HEK293 (cell line): ENCODE measurements at regions not wholly inside any gene's neighbourhood (a gene's known extent, or its start where the extent isn't known, plus 50 kb on each side); places are given as distances from the start of the nearest gene placed in this dataset.

Experiments used
- PRDM10 ChIP-seq: fragments of 450-650 bp; formaldehyde crosslinking; IDR thresholded peaks from 2 replicates; pipeline ENCODE4 v1.5.1; 2016; ENCODE audit warnings: missing biosample characterization, missing genetic modification characterization
- ZBTB7A ChIP-seq: fragments of 450-650 bp; formaldehyde crosslinking; IDR thresholded peaks from 2 replicates; pipeline ENCODE4 v1.5.1; 2016; ENCODE audit warnings: low read depth, missing biosample characterization, missing genetic modification characterization
- ZNF280D ChIP-seq: fragments of 450-650 bp; formaldehyde crosslinking; IDR thresholded peaks from 2 replicates; pipeline ENCODE4 v1.5.1; 2016; ENCODE audit warnings: missing biosample characterization, missing genetic modification characterization
- TF ChIP-seq, protein P1 (sequence below): fragments of 450-650 bp; formaldehyde crosslinking; IDR thresholded peaks from 2 replicates; pipeline ENCODE4 v1.5.1; 2016; ENCODE audit warnings: missing biosample characterization, missing genetic modification characterization, low read depth
- TF ChIP-seq, protein P2 (sequence below): fragments of 450-650 bp; formaldehyde crosslinking; IDR thresholded peaks from 2 replicates; pipeline ENCODE4 v1.5.1; 2016; ENCODE audit warnings: missing biosample characterization, missing genetic modification characterization
- TF ChIP-seq, protein P3 (sequence below): fragments of 450-650 bp; formaldehyde crosslinking; IDR thresholded peaks from 2 replicates; pipeline ENCODE4 v1.5.1; 2016; ENCODE audit warnings: missing biosample characterization, missing genetic modification characterization

GRCh38 chr18:79581911-79582310 lies 97.7 kb upstream of the CTDP1 start:
- TF ChIP-seq ZNF280D: no peak
- TF ChIP-seq, protein P1, sequence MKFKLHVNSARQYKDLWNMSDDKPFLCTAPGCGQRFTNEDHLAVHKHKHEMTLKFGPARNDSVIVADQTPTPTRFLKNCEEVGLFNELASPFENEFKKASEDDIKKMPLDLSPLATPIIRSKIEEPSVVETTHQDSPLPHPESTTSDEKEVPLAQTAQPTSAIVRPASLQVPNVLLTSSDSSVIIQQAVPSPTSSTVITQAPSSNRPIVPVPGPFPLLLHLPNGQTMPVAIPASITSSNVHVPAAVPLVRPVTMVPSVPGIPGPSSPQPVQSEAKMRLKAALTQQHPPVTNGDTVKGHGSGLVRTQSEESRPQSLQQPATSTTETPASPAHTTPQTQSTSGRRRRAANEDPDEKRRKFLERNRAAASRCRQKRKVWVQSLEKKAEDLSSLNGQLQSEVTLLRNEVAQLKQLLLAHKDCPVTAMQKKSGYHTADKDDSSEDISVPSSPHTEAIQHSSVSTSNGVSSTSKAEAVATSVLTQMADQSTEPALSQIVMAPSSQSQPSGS (tag by site-specific recombination): no peak
- TF ChIP-seq, protein P2, sequence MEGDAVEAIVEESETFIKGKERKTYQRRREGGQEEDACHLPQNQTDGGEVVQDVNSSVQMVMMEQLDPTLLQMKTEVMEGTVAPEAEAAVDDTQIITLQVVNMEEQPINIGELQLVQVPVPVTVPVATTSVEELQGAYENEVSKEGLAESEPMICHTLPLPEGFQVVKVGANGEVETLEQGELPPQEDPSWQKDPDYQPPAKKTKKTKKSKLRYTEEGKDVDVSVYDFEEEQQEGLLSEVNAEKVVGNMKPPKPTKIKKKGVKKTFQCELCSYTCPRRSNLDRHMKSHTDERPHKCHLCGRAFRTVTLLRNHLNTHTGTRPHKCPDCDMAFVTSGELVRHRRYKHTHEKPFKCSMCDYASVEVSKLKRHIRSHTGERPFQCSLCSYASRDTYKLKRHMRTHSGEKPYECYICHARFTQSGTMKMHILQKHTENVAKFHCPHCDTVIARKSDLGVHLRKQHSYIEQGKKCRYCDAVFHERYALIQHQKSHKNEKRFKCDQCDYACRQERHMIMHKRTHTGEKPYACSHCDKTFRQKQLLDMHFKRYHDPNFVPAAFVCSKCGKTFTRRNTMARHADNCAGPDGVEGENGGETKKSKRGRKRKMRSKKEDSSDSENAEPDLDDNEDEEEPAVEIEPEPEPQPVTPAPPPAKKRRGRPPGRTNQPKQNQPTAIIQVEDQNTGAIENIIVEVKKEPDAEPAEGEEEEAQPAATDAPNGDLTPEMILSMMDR (tag by site-specific recombination): no peak
- TF ChIP-seq, protein P3, sequence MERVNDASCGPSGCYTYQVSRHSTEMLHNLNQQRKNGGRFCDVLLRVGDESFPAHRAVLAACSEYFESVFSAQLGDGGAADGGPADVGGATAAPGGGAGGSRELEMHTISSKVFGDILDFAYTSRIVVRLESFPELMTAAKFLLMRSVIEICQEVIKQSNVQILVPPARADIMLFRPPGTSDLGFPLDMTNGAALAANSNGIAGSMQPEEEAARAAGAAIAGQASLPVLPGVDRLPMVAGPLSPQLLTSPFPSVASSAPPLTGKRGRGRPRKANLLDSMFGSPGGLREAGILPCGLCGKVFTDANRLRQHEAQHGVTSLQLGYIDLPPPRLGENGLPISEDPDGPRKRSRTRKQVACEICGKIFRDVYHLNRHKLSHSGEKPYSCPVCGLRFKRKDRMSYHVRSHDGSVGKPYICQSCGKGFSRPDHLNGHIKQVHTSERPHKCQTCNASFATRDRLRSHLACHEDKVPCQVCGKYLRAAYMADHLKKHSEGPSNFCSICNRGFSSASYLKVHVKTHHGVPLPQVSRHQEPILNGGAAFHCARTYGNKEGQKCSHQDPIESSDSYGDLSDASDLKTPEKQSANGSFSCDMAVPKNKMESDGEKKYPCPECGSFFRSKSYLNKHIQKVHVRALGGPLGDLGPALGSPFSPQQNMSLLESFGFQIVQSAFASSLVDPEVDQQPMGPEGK (tag by site-specific recombination): no peak
- TF ChIP-seq ZBTB7A: no peak
- TF ChIP-seq PRDM10: no peak
